HG03575 (cell line): ENCODE measurements at regions not wholly inside any gene's neighbourhood (a gene's known extent, or its start where the extent isn't known, plus 50 kb on each side); places are given as distances from the start of the nearest gene placed in this dataset.
"Not testable (repeated sequence)": the region's sequence is repeated elsewhere in the genome, so short reads cannot be mapped to it uniquely, and the experiment has no call there.

Experiments
- ATAC-seq: cut with Tn5 transposase; IDR thresholded peaks from one replicate; pipeline ENCODE4 v1.9.1; 2021; ENCODE audit not compliant: unreplicated experiment, insufficient number of reproducible peaks, low FRiP score; ENCODE audit errors: extremely low read depth

GRCh38 chr7:20839196-20839735 lies 52.6 kb upstream of the SP8 start:
- no peak for ATAC-seq

GRCh38 chr7:20839987-20840386 lies 53.3 kb upstream of the SP8 start:
- ATAC-seq, result no peak

GRCh38 chr7:20846791-20847190 lies 60.1 kb upstream of the SP8 start:
- ATAC-seq, result no peak

- no peak for ATAC-seq
These were observed 72.3 kb upstream of the SP8 start for GRCh38 chr7:20858951-20859350.

GRCh38 chr7:20861468-20861867 lies 74.8 kb upstream of the SP8 start:
- no peak for ATAC-seq

- ATAC-seq, result no peak
These were observed 75.9 kb upstream of the SP8 start for GRCh38 chr7:20862554-20862953.

- no peak for ATAC-seq
These were observed 77.5 kb upstream of the SP8 start for GRCh38 chr7:20864221-20864620.

GRCh38 chr7:20865684-20866083 lies 79.0 kb upstream of the SP8 start:
- ATAC-seq, result no peak

- ATAC-seq, result no peak
These were observed 84.3 kb upstream of the SP8 start for GRCh38 chr7:20870977-20871376.

GRCh38 chr7:20892776-20893175 lies 106.1 kb upstream of the SP8 start:
- no peak for ATAC-seq

- no peak for ATAC-seq
These were observed 108.1 kb upstream of the SP8 start for GRCh38 chr7:20894806-20895205.

- no peak for ATAC-seq
These were observed 108.9 kb upstream of the SP8 start for GRCh38 chr7:20895563-20895962.

GRCh38 chr7:20896996-20897395 lies 110.3 kb upstream of the SP8 start:
- ATAC-seq, result no peak

GRCh38 chr7:20906801-20907453 lies 120.2 kb upstream of the SP8 start:
- ATAC-seq, result no peak

GRCh38 chr7:20911081-20911480 lies 124.4 kb upstream of the SP8 start:
- ATAC-seq, result no peak

- ATAC-seq, result no peak
These were observed 127.2 kb upstream of the SP8 start for GRCh38 chr7:20913853-20914252.

GRCh38 chr7:20916311-20916710 lies 129.6 kb upstream of the SP8 start:
- ATAC-seq, result no peak

- ATAC-seq, result no peak
These were observed 130.9 kb upstream of the SP8 start for GRCh38 chr7:20917603-20918002.

- no peak for ATAC-seq
These were observed 131.5 kb upstream of the SP8 start for GRCh38 chr7:20918156-20918555.

- ATAC-seq, result not testable (repeated sequence)
These were observed 140.5 kb upstream of the SP8 start for GRCh38 chr7:20927178-20927577.

- no peak for ATAC-seq
These were observed 141.3 kb upstream of the SP8 start for GRCh38 chr7:20927976-20928375.
